Astrocyte of the cerebellum (primary cell): ENCODE measurements at regions not wholly inside any gene's neighbourhood (a gene's known extent, or its start where the extent isn't known, plus 50 kb on each side); places are given as distances from the start of the nearest gene placed in this dataset.

Experiments
- DNase-seq: peaks from one replicate; pipeline ENCODE4 v3.0.0-alpha.2; 2011; ENCODE audit warnings: low read depth
- H3K4me3 ChIP-seq: 2 replicates; pipeline ENCODE4 v1.5.1; 2011; ENCODE audit warnings: mild to moderate bottlenecking, low read depth, low read length, moderate library complexity
- in situ Hi-C: cut with HindIII; loops from 2 replicates; pipeline ENCODE4 v1.10.0; 2017; ENCODE audit warnings: low sequenced_read_pairs
- TF ChIP-seq, protein P1 (sequence below): IDR thresholded peaks from 2 replicates; pipeline ENCODE4 v1.5.1; 2012; ENCODE audit warnings: low read length, low read depth, moderate library complexity, mild to moderate bottlenecking; ENCODE audit errors: missing control alignments

DNA sequence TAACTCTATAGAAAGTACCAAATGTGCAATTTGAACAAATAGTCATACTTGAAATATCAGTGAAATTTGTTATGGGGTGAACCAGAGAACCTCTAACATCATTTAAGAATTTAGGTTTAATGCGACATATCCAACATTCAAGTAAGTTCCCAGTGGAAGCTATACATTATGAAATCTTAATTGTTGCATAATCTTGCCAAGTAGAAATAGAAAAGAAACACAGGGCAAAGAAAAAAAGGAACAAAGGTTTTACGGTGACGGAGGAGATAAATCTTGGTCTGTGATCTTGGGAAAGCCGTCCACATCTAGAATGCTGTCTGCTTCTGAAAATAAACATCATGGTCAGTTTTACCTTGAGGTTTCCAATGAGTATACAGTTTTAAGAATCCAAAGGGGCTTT is 445.7 kb downstream of the RFC3 start:
- in situ Hi-C loops = no loop called here
- no peak overlapping the region for H3K4me3 ChIP-seq
- no peak for DNase-seq
- TF ChIP-seq, protein P1, sequence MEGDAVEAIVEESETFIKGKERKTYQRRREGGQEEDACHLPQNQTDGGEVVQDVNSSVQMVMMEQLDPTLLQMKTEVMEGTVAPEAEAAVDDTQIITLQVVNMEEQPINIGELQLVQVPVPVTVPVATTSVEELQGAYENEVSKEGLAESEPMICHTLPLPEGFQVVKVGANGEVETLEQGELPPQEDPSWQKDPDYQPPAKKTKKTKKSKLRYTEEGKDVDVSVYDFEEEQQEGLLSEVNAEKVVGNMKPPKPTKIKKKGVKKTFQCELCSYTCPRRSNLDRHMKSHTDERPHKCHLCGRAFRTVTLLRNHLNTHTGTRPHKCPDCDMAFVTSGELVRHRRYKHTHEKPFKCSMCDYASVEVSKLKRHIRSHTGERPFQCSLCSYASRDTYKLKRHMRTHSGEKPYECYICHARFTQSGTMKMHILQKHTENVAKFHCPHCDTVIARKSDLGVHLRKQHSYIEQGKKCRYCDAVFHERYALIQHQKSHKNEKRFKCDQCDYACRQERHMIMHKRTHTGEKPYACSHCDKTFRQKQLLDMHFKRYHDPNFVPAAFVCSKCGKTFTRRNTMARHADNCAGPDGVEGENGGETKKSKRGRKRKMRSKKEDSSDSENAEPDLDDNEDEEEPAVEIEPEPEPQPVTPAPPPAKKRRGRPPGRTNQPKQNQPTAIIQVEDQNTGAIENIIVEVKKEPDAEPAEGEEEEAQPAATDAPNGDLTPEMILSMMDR = no peak

DNA sequence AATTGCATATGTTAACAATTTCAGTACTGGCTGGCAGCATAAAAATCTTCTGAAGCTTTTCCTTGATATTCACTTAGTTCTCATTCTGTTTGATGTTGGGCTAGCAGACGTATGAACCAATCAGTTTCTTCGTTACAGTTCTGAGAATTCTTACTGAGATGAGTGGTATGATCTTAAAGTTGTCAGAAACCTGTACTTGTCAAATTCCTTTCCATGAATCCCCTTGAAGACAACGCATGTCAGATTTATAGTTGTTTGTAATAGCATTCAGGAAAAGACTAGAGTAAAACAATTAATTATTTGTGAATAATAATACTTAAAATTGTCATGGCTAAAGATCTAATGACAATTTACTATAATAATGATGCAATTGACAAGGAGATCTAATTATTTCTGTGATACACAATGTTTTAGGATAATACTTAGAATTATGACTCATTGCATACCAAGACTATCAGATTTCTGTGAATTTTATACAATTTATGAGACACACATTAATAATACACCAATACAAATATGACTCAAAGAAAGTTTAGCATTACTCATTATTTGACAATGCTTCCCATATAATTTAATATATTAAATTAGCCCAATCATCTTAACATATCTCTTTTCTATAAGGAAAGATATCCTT is 447.2 kb downstream of the RFC3 start:
- H3K4me3 ChIP-seq = no peak overlapping the region
- in situ Hi-C loops = no loop called here
- TF ChIP-seq, protein P1 = no peak
- no peak for DNase-seq

DNA sequence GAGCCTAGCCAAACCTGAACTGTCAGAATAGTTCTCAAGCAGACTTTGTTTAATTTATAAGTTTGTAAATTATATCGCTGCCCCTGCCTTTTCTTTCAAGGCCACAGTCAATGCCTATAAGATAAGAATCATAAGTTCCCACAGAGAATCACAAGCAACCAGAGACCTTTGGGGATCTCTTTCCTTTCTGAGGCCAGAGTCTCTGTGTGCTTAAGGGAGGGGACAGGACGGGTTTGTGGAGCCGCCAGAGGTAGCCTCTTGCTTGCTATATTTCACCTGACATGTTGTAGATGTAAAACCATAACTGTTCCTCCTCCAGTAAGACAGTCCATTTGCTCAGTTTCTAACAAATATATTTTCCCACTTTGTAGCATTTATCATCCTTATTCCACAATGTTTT is 458.8 kb downstream of the RFC3 start:
- H3K4me3 ChIP-seq = no peak overlapping the region
- in situ Hi-C loops = no loop called here
- TF ChIP-seq, protein P1 = no peak
- DNase-seq = no peak

DNA sequence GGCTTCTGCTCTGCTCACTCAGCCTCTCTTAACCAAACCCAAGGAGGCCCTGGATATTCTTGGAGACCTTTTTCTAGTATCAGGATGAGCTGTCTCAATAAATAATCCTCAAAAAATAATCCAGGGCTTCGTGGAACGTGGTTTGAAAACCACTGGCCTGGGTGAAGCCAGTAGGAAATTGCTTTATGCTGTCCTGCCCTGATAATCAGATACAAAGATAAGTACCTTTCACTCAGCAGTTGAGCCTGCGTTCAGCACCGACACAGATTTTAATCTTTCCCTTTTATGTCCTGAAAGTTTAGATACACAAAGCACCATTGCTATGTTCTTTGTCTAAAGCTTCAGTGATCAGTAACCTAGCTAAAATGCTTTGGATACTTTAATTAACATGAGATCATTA is 460.0 kb downstream of the RFC3 start:
- TF ChIP-seq, protein P1 = no peak
- in situ Hi-C loops = no loop called here
- no peak for DNase-seq
- no peak overlapping the region for H3K4me3 ChIP-seq

DNA sequence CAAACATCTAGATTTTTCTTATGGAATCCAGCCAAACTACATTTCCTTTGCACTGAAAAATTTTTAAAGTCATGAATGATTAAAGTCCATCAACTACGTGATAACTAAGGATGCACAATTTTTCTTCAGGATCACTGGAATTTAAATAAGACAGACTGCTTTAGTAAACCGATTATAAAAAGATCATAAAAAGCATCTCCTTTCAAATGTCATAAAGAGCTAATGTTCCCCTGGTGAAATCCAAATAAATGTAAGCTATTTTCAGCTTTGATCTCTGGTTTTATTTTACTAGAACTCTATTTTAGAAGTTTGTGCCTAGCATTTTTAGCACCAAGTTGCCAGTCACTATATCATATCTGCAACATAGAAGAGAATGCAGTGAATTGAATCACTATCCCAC is 460.8 kb downstream of the RFC3 start:
- in situ Hi-C loops = no loop called here
- TF ChIP-seq, protein P1 = no peak
- DNase-seq = no peak
- no peak overlapping the region for H3K4me3 ChIP-seq

DNA sequence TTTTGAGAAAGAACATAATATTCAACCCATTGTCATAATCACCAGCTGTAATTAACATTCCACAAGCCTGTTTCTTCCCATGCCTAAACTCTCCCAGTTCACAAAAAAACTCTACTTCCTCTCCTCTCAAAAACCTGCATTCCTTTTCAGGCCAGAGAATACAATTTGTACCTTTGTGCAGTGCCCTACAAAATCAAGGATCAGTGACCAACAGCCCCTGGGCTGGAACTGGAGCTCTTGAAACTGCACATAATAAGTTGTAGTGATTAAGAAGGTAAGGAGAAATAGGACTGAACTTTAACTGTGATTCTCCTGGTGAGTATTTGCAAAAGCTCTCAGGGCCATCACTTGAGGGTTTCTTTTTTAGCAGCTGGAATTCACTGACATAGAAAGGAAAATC is 472.7 kb downstream of the RFC3 start:
- in situ Hi-C loops = no loop called here
- TF ChIP-seq, protein P1 = no peak

More for the DNA sequence above, 472.7 kb downstream of the RFC3 start:
- H3K4me3 ChIP-seq = no peak overlapping the region
- no peak for DNase-seq
